Hypothalamus (tissue), 51 donors: ENCODE measurements at regions not wholly inside any gene's neighbourhood (a gene's known extent, or its start where the extent isn't known, plus 50 kb on each side); places are given as distances from the start of the nearest gene placed in this dataset.

Source experiments
- DNase-seq, 51 donors: peaks; one replicate each; lab custom pipeline; 2025; lab: John Stamatoyannopoulos, UW

- no peak for DNase-seq
Observed at GRCh38 chr2:163302141-163302540, 433.7 kb downstream of the FIGN start.

- DNase-seq = no peak
Observed at GRCh38 chr2:163291790-163292189, 444.0 kb downstream of the FIGN start.

GRCh38 chr2:163281717-163282116 is 443.1 kb upstream of the KCNH7 start:
- DNase-seq = no peak

- DNase-seq = no peak
Observed at GRCh38 chr2:163269374-163270021, 430.9 kb upstream of the KCNH7 start.

GRCh38 chr2:163266772-163267171 is 428.2 kb upstream of the KCNH7 start:
- DNase-seq = no peak

- no peak for DNase-seq
Observed at GRCh38 chr2:163265562-163265961, 427.0 kb upstream of the KCNH7 start.

- DNase-seq = no peak
Observed at GRCh38 chr2:163264341-163264740, 425.8 kb upstream of the KCNH7 start.

GRCh38 chr2:163259489-163259888 is 420.9 kb upstream of the KCNH7 start:
- DNase-seq = no peak

GRCh38 chr2:163255086-163255485 is 416.5 kb upstream of the KCNH7 start:
- DNase-seq = no peak

- DNase-seq = no peak
Observed at GRCh38 chr2:163253621-163254285, 415.2 kb upstream of the KCNH7 start.

GRCh38 chr2:163252199-163252598 is 413.6 kb upstream of the KCNH7 start:
- DNase-seq = no peak

- no peak for DNase-seq
Observed at GRCh38 chr2:163248376-163249253, 410.0 kb upstream of the KCNH7 start.

GRCh38 chr2:163247847-163248220 is 409.3 kb upstream of the KCNH7 start:
- DNase-seq = no peak

GRCh38 chr2:163247156-163247846 is 408.7 kb upstream of the KCNH7 start:
- DNase-seq = no peak

- DNase-seq = no peak
Observed at GRCh38 chr2:163246135-163246534, 407.6 kb upstream of the KCNH7 start.

GRCh38 chr2:163236553-163236952 is 398.0 kb upstream of the KCNH7 start:
- DNase-seq = no peak

- no peak for DNase-seq
Observed at GRCh38 chr2:163231666-163232065, 393.1 kb upstream of the KCNH7 start.

GRCh38 chr2:163213661-163214081 is 375.1 kb upstream of the KCNH7 start:
- DNase-seq = no peak

GRCh38 chr2:163210430-163210918 is 371.9 kb upstream of the KCNH7 start:
- no peak for DNase-seq

GRCh38 chr2:163207693-163208370 is 369.3 kb upstream of the KCNH7 start:
- no peak for DNase-seq
